K562 (cell line): ENCODE measurements at regions not wholly inside any gene's neighbourhood (a gene's known extent, or its start where the extent isn't known, plus 50 kb on each side); places are given as distances from the start of the nearest gene placed in this dataset.

Experiments
- ATAC-seq: fragments of 200-7000 bp; cut with Tn5 transposase; 3 replicates; pipeline ENCODE4 v1.9.1; 2020; ENCODE audit warnings: moderate library complexity
- BruUV-seq: library from RNA; stranded (reverse); fragments of 400-500 nt; replicated peaks from 2 replicates; lab custom pipeline; 2021; lab: Mats Ljungman, UMichigan
- CTCF ChIA-PET: fragments of 300-600 bp; formaldehyde crosslinking; extraction: SDS; loops from one replicate; lab custom pipeline; 2021; ENCODE audit warnings: low intra/inter-chr PET ratio; lab: Yijun Ruan, JAX
- POLR2A ChIA-PET: fragments of 300-600, 350-650 bp; sonication (Branson Sonifier 250); formaldehyde crosslinking; extraction: SDS; loops from one replicate; lab custom pipeline; 2021; ENCODE audit warnings: antibody characterized with exemption, inconsistent platforms; lab: Yijun Ruan, JAX
- DNase-seq, 4 experiments: peaks; one replicate each; pipeline versions ENCODE4 v3.0.0 to v3.0.0-alpha.2; 2011 to 2018; ENCODE audit warnings: low spot score in 3 of 4, mixed read lengths in 3 of 4; ENCODE audit errors: extremely low read depth in 1 of 4
- FAIRE-seq: peaks from 2 replicates; lab custom pipeline; 2011; peaks lifted over from hg19 to GRCh38; lab: Jason Lieb, UNC
- H2AFZ ChIP-seq: 2 replicates; pipeline ENCODE4 v1.6.0; 2011; ENCODE audit warnings: low read depth, low read length, control low read depth, inconsistent platforms
- H3K27ac ChIP-seq: fragments of 200-600 bp; 3 replicates; pipeline ENCODE4 v1.8.0; 2011; ENCODE audit warnings: low read depth, mild to moderate bottlenecking, control low read depth, inconsistent platforms, low read length, moderate library complexity, mixed read lengths; ENCODE audit errors: extremely low read depth
- H3K27me3 ChIP-seq, 2 experiments: fragments of 300-600 bp in 1 of 2; 2 replicates in 1 of 2; 3 replicates in 1 of 2; pipeline versions ENCODE4 v1.6.0 to v1.8.0; 2011; ENCODE audit warnings: inconsistent platforms in 2 of 2, low read length in 2 of 2, mild to moderate bottlenecking in 1 of 2, mixed read lengths in 1 of 2, moderate library complexity in 1 of 2; ENCODE audit not compliant: control insufficient read depth in 2 of 2, insufficient read depth in 2 of 2
- H3K36me3 ChIP-seq: fragments of 300-600 bp; 3 replicates; pipeline ENCODE4 v1.8.0; 2011; ENCODE audit warnings: mild to moderate bottlenecking, low read length, inconsistent platforms; ENCODE audit not compliant: control insufficient read depth, insufficient read depth
- H3K4me1 ChIP-seq, 2 experiments: fragments of 200-600 bp in 1 of 2; replicated peaks in 1 of 2; 2 replicates in 1 of 2; 3 replicates in 1 of 2; pipeline versions ENCODE4 v1.5.1 to v1.8.0; 2011; ENCODE audit warnings: inconsistent platforms in 2 of 2, low read length in 2 of 2, mild to moderate bottlenecking in 1 of 2, mixed read lengths in 1 of 2, moderate library complexity in 1 of 2; ENCODE audit not compliant: control insufficient read depth in 2 of 2, insufficient read depth in 2 of 2
- H3K4me2 ChIP-seq: 2 replicates; pipeline ENCODE4 v1.6.1; 2011; ENCODE audit warnings: low read length, control low read depth, inconsistent platforms, mixed read lengths; ENCODE audit not compliant: insufficient read depth
- H3K4me3 ChIP-seq: fragments of 200-600 bp; sonication (generic), shearing (Covaris generic); 2 replicates; pipeline ENCODE4 v1.5.1; 2016; ENCODE audit warnings: control low read depth, inconsistent platforms
- H3K79me2 ChIP-seq: fragments of 200-600 bp; 3 replicates; pipeline ENCODE4 v1.8.0; 2011; ENCODE audit warnings: low read length, inconsistent platforms; ENCODE audit not compliant: control insufficient read depth, insufficient read depth
- H3K9ac ChIP-seq, 2 experiments: 2 replicates each; pipeline versions ENCODE4 v1.6.0 to v1.6.1; 2011; ENCODE audit warnings: low read depth in 2 of 2, low read length in 2 of 2, control low read depth in 1 of 2, inconsistent platforms in 1 of 2, mild to moderate bottlenecking in 1 of 2, mixed read lengths in 1 of 2; ENCODE audit not compliant: insufficient read depth in 1 of 2
- H3K9me1 ChIP-seq: one replicate; pipeline ENCODE4 v1.6.0; 2011; ENCODE audit warnings: inconsistent platforms, mild to moderate bottlenecking, low read length, moderate library complexity; ENCODE audit not compliant: control insufficient read depth, insufficient read depth
- H3K9me3 ChIP-seq: replicated peaks from 2 replicates; pipeline ENCODE4 v1.5.1; 2011; ENCODE audit warnings: low read depth, low read length, inconsistent platforms; ENCODE audit not compliant: control insufficient read depth, insufficient read depth
- H4K20me1 ChIP-seq: replicated peaks from 2 replicates; pipeline ENCODE4 v1.6.1; 2011; ENCODE audit warnings: low read length, inconsistent platforms, mixed read lengths; ENCODE audit not compliant: control insufficient read depth, insufficient read depth
- CBX1 ChIP-seq: sonication (generic); IDR thresholded peaks from 2 replicates; pipeline ENCODE4 v1.6.1; 2016; ENCODE audit warnings: antibody characterized with exemption, low read depth, mild to moderate bottlenecking
- ESRRB ChIP-seq: fragments of 250-450 bp; sonication (Bioruptor Pico); IDR thresholded peaks from 2 replicates; pipeline ENCODE4 v1.5.0; 2020; ENCODE audit warnings: mild to moderate bottlenecking, moderate library complexity, borderline replicate concordance
- HMG20B ChIP-seq: fragments of 250-450 bp; sonication (Bioruptor Pico); IDR thresholded peaks from 2 replicates; pipeline ENCODE4 v1.5.0; 2021; ENCODE audit warnings: mild to moderate bottlenecking
- MCM2 ChIP-seq: fragments of 450-650 bp; IDR thresholded peaks from 2 replicates; pipeline ENCODE4 v1.6.1; 2017; ENCODE audit warnings: low read depth, mild to moderate bottlenecking
- RBFOX2 ChIP-seq: fragments of 200-400 bp; formaldehyde crosslinking; IDR thresholded peaks from 2 replicates; pipeline ENCODE4 v1.6.1; 2017; ENCODE audit warnings: low read depth, mild to moderate bottlenecking, low read length, moderate library complexity
- SP2 ChIP-seq: IDR thresholded peaks from 2 replicates; pipeline ENCODE4 v1.6.1; 2011; ENCODE audit warnings: mild to moderate bottlenecking, low read depth, low read length, moderate library complexity; ENCODE audit not compliant: poor library complexity, severe bottlenecking; ENCODE audit errors: extremely low read depth
- SUPT5H ChIP-seq: fragments of 450-650 bp; IDR thresholded peaks from 2 replicates; pipeline ENCODE4 v1.6.1; 2016
- ZFPM2 ChIP-seq: fragments of 250-450 bp; sonication (Bioruptor Pico); IDR thresholded peaks from 2 replicates; pipeline ENCODE4 v1.5.1; 2022; ENCODE audit warnings: mild to moderate bottlenecking
- ZNF408 ChIP-seq: fragments of 250-450 bp; sonication (Bioruptor Pico); IDR thresholded peaks from 2 replicates; pipeline ENCODE4 v1.4.0; 2020; ENCODE audit warnings: low read depth, mild to moderate bottlenecking, moderate library complexity
- ZNF717 ChIP-seq: fragments of 250-450 bp; sonication (Bioruptor Pico); IDR thresholded peaks from 2 replicates; pipeline ENCODE4 v1.5.0; 2021
- WGBS: fragments of 100-300 bp; shearing (Covaris generic); methylation state at CpG from one replicate; pipeline ENCODE4 v1.1.6; 2016; ENCODE audit warnings: low coverage, mixed read lengths; ENCODE audit not compliant: insufficient coverage; ENCODE audit errors: missing lambda C conversion rate; 5-methylcytosine and 5-hydroxymethylcytosine counted together
- in situ Hi-C: fragments of 300-500 bp; cut with MboI; formaldehyde crosslinking; loops from 4 replicates; pipeline ENCODE4 v1.15.0; 2018; ENCODE audit warnings: inconsistent platforms, mixed read lengths
- intact Hi-C: fragments of 100-400 bp; cut with micrococcal nuclease; formaldehyde crosslinking; loops from 2 replicates; pipeline ENCODE4 v1.14.2; 2022
- TF ChIP-seq, protein P1 (sequence below): fragments of 250-450 bp; sonication (Bioruptor Pico); IDR thresholded peaks from 2 replicates; pipeline ENCODE4 v1.5.0; 2021; ENCODE audit warnings: mild to moderate bottlenecking, moderate library complexity

DNA sequence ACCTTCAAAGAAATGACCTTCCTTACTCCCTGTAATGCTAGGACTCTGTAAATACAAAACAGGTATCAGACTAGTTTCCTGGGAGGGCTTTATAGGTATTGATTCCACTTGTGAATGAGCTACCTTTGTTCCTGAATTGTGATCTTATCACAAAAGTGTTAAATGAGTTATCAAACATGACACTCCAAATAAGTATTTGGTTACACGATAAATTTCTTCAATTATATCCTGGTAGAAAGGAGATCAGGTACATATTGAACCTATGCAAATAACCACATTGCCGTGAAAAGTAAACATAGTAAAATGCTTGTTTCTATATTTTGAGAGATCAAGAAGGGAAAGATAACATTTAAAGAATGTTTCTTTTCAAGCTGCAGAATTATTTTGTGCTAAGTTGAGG is 285.3 kb downstream of the HIVEP2 start:
- in situ Hi-C loops = no loop called here
- BruUV-seq = no TSS peak
- Histone ChIP-seq H3K9me3 (no peaks in the 10 kb centered on the region), H3K9me1 (no peaks in the 10 kb centered on the region), H3K27ac (no peak overlapping the region), H2AFZ (no peak overlapping the region), H3K4me3 (no peak overlapping the region), H3K27me3 (peaks cover 0 to 3% of the 10 kb centered on the region in 2 experiments; a peak in 1 of 5 replicates), H3K9ac (no peak overlapping the region), H3K79me2 (no peaks in the 10 kb centered on the region), H4K20me1 (no peaks in the 10 kb centered on the region), H3K4me2 (no peak overlapping the region), H3K36me3 (no peaks in the 10 kb centered on the region), H3K4me1 (no peaks in the 10 kb centered on the region)
- no peak for DNase-seq
- TF ChIP-seq ZNF408 (CRISPR knock-in tag) (no peak), RBFOX2 (no peak), ZFPM2 (CRISPR knock-in tag) (no peak), CBX1 (no peak), ESRRB (CRISPR knock-in tag) (no peak), HMG20B (no peak), SUPT5H (no peak), SP2 (no peak), ZNF717 (no peak), MCM2 (no peak)
- TF ChIP-seq, protein P1, sequence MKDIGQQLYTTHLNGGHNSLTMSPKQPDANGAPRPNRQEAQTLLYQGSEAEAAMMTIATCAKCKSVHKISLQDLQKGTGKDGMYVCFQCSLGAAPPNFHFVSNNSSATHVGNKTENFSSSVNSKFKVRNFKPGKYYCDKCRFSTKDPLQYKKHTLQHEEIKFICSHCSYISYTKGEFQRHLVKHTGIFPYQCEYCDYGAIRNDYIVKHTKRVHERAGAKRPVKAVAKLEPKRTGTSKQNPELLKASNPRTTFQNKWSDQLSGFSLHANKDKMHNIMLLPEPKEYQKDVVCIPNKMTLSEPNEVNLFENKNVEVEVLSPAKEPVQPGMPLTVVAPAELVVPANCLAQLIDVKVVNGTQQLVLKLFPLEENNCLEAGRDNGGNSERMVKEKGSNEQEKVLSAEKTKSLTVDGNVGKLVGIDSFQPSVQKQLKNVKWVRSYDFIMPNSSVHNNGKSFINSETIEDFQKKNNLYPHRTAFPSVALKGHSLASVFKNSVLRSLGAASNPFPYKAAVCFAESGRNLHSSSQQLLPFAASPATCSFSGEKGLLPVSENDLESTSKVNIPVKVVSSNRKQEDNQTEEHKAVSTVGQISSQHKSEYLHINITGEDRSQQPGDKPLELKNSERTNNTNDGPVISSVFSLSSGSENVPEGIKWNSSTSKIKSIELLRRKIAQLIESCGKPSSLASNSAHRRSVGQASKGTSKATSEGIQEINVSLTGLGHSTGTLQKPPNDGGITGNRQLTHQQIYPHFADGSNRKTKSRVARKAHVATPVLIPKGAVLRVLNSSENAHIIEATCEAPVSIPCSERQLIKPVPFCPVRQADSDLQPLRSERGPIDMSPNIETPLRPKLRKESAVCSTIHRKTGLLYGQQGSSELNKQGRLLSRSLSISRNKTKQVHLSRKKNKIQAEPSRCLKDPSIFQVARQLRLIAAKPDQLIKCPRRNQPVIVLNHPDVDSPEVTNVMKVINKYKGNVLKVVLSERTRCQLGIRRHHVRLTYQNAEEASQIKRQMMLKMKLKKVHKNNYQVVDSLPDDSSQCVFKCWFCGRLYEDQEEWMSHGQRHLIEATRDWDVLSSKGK = no peak
- ChIA-PET POLR2A (no interaction called here), CTCF (no interaction called here)
- 0% methylated on average over 2 of the region's 2 CpGs for WGBS
- no peak for ATAC-seq
- intact Hi-C loops = no loop called here
- FAIRE-seq = no peak
